B cell (primary cell): ENCODE measurements at regions not wholly inside any gene's neighbourhood (a gene's known extent, or its start where the extent isn't known, plus 50 kb on each side); places are given as distances from the start of the nearest gene placed in this dataset.

Source experiments
- EZH2 ChIP-seq: IDR thresholded peaks from 2 replicates; pipeline ENCODE4 v1.6.1; 2012; ENCODE audit warnings: borderline replicate concordance, low read depth, mild to moderate bottlenecking, moderate library complexity, low read length; ENCODE audit not compliant: insufficient read depth, poor library complexity, severe bottlenecking
- TF ChIP-seq, protein P1 (sequence below): fragments of 200-600 bp; IDR thresholded peaks from one replicate; pipeline ENCODE4 v1.8.0; 2022; ENCODE audit warnings: antibody characterized with exemption, mild to moderate bottlenecking

DNA sequence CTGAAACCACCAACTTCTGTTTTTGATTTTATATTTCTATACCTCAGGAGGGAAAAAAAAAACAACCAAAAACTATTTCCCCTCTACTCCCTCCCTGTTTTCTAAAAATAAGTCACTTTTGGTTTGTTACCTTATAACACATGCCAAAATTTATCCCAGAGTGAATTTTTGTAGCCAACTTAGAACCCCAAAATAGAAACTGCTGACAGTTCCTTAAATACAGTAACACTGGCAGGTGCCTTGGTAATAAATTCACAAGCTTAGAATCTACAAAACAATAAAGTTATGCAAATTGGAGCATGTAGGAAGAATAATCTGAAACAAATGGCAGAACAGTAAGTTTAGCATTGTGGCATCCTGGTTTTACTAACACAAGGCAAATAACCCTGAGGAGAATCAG lies 165.0 kb upstream of the HDAC9 start:
- TF ChIP-seq, protein P1, sequence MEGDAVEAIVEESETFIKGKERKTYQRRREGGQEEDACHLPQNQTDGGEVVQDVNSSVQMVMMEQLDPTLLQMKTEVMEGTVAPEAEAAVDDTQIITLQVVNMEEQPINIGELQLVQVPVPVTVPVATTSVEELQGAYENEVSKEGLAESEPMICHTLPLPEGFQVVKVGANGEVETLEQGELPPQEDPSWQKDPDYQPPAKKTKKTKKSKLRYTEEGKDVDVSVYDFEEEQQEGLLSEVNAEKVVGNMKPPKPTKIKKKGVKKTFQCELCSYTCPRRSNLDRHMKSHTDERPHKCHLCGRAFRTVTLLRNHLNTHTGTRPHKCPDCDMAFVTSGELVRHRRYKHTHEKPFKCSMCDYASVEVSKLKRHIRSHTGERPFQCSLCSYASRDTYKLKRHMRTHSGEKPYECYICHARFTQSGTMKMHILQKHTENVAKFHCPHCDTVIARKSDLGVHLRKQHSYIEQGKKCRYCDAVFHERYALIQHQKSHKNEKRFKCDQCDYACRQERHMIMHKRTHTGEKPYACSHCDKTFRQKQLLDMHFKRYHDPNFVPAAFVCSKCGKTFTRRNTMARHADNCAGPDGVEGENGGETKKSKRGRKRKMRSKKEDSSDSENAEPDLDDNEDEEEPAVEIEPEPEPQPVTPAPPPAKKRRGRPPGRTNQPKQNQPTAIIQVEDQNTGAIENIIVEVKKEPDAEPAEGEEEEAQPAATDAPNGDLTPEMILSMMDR, result no peak
- no peak for TF ChIP-seq EZH2
